Fibroblast of skin of scalp (primary cell): ENCODE measurements at regions not wholly inside any gene's neighbourhood (a gene's known extent, or its start where the extent isn't known, plus 50 kb on each side); places are given as distances from the start of the nearest gene placed in this dataset.
"Not testable (repeated sequence)": the region's sequence is repeated elsewhere in the genome, so short reads cannot be mapped to it uniquely, and the experiment has no call there.

Experiments
- DNase-seq: peaks from one replicate; pipeline ENCODE4 v3.0.0-alpha.2; 2013

DNA sequence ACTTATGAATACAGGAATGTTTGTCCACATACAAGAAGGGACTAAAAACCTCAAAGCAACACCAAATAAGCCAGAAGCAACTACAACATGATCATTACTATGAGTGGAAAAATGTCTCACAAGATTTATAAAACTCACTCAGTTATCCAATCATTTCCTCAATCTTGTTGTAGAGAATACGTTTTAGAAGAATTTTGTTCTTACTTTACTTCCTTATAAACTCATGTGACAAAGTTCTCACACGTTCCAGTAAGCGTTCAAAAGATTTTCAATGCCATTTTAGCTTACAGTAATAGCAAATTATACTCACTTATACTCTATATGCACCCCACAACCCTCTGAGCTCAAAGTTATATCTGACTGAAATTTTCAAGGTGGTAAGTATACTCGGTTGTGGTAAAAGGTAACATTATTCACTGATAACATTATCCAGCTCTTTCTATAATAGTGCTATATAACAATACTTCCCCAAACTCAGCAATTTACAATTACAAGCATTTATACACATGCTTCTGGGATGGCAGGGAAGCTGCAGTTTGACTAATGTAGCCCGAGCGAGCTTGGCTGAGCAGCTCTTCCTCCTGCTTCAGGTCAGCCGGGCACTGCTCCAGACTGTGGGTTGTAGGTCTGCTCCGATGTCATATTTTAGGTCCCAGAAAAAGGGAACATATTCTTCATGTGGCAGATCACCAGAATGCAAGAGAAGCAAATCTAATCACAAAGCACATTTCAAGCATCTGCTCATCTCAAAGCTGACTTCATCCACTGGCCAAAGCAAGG lies 226.3 kb downstream of the RCHY1 start:
- no peak for DNase-seq

DNA sequence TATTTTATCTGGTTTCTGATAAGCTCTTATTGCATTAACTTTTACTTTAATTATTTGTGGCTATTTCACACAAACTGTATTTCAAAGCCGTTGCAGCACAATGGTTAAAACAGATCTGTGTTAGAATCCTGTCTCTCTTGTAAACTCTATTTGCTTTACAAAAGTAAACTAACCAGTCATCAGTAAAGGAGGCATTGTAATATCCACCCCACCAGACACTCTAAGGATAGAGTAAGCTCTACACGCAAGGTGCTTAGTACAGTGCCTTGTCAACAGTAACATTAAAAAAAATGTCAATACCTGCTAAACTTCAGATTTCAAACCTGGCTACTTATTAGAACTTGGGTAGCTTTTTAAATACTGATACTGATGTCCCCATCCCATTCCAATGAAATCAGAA lies 228.4 kb downstream of the RCHY1 start:
- no peak for DNase-seq

DNA sequence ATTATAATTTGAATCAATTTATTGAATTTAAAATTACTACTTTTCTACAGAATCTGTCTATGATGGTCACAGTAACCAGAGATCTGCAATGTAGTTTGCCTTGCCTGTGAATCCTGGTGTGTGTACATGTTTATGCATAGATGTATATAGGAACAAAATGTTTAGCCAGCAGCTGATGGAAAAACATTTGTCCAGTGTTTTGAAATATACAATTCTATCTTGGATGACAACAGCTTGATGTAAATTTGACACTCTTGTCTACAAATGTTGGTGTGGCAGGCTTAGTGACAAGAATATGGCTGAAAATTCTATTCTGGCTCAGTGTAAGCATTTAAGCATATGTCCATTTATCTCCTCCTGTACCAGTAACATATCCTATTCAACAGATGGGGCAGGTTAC lies 229.4 kb downstream of the RCHY1 start:
- no peak for DNase-seq

DNA sequence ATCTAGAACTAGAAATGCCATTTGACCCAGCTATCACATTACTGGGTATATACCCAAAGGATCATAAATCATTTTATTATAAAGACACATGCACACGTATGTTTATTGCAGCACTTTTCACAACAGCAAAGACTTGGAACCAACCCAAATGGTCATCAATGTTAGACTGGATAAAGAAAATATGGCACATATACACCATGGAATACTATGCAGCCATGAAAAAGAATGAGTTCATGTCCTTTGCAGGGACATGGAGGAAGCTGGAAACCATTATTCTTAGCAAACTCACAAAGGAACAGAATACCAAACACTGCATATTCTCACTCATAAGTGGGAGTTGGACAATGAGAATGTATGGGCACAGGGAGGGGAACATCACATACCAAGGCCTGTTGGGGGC lies 233.7 kb downstream of the RCHY1 start:
- DNase-seq, result not testable (repeated sequence)

DNA sequence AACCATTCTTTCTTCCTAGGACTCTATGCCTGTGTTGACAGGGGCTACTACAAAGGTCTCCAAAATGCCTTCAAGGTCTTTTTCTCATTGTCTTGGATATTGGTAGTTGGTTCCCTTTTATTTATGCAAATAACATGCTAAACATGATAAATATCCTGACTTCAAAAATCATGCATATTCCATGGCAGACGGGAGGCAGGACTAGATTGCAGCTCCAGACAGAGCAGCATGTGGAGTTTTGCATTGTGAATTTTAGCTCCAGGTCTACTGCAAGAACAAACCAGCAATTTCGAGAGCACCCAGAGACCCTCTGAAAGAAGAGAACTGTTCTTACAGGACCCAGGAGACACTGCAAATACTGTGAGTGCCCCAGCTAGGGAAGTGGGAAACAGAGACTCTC lies 254.9 kb downstream of the RCHY1 start:
- no peak for DNase-seq

DNA sequence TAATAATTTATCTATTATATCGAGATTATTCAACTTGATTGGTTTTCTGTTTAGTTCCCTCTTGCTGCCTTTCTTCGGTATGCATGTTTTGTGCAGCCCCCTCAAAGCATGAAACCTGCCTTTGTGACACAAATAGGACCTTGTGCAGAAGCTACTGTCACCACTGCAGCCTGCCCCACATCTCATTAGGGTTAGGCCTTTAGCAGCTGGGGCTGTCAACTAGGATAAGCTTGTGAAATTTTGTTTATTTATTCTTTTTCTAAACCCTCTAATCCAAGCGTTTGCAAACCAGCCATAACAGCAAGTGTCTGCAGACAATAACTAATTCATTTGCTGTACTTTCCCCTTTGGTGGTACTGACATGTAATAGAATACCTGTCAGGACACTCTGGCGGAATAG lies 258.9 kb downstream of the RCHY1 start:
- no peak for DNase-seq

DNA sequence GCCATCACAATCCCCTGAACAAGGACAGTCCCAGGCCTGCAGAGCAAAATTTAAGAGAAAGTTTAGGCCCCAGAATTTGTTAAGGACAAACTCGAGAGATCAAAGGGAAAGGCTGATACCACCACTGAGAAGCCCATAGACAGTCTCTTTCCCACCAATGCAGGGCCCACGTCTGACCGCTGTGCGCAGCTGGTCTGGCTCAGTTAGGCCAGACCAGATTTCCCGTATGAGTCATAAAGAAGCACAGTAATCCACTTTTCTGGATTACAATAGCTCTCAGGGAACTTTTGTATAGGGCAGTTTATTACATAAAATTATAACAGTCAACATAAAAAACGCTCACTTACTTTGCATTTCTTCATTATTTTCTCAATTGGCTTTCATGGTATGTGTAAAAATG lies 259.5 kb downstream of the RCHY1 start:
- DNase-seq, result no peak

DNA sequence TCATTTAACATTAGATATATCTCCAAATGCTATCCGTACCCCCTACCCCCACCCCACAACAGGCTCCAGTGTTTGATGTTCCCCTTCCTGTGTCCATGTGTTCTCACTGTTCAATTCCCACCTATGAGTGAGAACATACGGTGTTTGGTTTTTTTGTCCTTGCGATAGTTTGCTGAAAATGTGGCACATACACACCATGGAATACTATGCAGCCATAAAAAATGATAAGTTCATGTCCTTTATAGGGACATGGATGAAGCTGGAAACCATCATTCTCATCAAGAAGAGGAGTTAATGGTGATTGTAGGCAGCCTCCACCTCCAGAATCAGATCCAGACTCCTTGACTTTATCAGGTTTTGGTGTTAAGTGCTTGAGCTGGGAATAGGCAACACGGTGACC lies 261.1 kb downstream of the RCHY1 start:
- not testable (repeated sequence) for DNase-seq

DNA sequence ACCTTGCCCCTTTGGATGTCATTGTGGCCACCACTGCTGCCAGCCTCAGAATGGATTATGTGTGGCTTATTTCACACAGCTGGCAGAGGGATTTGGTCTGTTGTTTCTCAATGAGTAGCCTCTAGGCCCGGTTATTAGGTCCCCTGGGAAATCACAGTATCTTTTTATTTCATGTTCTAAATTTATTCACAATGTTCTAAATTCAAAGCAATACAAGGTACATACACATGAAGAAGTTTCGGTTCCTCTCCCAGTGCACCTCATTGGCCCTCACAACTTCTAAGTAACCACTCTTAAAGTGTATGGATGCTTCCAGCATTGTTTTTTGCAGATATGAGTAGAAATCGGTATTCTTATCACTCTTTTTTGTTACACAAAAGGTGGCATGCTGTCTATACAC lies 262.7 kb downstream of the RCHY1 start:
- DNase-seq, result no peak

DNA sequence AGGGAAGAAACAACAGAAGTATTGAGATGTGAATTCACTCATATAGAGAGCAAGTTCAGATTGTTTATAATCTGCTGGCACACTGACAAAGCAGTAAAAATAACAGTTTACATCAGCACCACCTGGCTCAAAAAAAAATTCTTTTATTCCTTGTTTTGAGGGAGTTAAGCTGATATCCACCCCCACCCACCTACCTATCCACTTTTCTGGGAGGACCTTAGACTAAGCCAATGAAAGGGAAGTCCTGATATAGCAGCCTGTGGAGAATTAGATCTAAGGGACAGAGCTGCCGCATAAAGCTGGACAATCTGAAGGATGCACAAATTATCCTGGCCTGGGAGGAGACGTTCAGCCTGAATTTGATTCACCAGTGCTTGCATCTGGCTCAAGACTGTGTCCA lies 264.5 kb downstream of the RCHY1 start:
- DNase-seq, result no peak

DNA sequence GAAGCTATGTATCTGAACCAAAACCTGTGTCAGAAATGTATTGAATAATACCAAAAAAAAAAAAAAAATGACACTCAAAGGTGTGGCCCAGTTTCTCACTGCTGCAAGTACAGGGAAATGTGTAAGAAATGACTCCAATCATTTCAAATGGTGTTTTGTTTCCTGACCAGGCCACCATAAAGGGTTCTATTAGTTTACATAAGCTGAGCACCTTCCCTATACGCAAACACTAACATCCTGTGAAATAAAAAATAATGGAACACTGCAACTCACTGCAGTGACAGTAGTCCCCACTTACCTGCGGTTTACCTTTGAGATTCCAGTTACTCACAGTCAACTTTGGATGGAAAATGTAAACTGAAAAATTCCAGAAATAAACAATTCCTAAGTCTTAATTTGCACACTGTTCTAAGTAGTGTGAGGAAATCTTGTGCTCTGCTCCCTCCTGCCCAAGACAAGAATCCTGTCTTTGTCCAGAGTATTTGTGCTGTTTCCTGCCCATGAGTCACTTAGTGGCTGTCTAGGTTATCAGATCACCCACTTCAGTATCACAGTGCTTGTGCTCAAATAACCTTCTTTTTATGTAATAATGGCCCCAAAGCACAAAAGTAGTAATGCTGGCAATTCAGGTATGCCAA lies 265.3 kb downstream of the RCHY1 start:
- no peak for DNase-seq

DNA sequence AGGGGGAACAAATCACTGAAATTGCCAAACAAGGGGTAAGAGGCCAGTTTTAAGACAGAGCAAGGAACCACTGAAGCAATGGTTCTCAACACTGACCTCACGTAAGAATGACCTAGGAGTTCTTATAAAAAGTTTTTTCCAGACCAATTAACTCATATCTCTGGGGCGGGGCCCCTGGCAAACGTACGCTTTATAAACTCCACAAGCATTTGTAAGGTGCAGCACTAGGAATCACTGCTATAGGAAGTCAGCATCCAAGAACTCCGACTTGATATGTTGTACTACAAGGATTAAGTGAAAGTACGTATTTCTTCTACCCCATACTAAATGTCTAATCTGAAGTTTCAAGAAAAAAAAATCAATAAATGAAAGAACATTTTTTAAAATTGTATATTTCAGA lies 269.9 kb downstream of the RCHY1 start:
- DNase-seq, result no peak

DNA sequence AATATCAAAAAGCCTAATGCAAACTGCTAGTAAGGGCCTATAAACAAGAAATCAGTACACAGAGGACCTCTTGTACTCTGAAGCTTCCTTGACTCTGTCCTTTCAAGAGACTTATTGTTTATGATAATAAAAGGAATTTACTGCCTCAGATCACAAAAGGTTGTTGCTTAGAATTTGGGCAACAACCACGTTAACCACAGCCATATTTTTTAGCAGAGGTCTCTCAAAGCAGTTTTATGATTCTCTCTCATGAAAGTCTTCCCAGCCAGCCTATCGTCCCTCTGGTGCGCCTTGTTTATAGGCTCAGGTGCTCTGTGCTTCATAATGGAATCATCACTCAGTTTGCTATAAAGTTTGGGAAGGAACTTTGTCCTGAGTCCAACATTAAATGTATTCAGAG lies 270.6 kb downstream of the RCHY1 start:
- DNase-seq, result no peak

DNA sequence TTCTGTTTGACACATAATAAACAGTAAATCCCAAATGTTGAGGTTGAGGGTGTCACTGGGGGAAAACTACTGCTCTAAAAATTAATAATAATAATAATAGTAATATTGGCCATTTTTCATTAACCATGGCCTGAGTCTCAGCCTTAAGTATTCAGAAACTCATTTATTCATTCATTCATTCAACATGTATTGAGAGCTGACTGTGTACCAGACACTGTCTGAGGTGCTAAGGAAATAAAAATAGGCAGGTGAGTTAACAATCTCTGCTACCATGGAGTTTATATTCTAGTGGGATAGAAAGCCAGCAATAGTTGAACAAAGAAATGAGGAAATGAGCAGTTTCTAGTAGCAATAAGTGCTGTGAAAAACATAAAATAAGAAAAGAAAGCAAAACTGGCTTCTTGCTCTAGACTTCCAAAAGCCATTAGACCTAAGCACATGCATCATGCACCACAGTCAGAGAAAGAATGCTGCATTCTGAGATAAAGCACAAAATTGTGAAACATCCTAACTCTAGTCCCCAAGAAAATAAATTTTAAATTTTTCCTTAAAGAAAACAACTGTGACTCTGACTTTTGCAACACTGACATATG lies 278.7 kb downstream of the RCHY1 start:
- no peak for DNase-seq

DNA sequence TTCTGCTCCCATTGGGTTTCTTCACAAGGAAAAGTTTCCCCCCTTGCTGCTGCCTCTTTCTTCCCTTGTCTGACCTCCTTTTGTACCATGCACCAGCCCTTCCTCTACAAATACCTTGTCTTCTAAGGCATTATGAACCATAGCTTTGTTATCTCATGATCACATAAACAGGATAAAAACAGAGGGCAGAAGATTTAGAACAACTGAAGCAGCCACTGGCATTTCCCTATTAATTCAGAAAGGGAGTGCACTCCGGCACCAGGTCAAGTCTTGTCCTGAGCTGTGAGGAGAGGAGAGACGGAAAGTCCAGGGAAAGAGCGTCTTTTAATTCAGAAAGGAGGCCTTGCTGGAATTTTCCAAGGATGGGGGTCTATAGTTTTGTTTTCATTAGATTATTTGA lies 281.7 kb downstream of the RCHY1 start:
- no peak for DNase-seq

DNA sequence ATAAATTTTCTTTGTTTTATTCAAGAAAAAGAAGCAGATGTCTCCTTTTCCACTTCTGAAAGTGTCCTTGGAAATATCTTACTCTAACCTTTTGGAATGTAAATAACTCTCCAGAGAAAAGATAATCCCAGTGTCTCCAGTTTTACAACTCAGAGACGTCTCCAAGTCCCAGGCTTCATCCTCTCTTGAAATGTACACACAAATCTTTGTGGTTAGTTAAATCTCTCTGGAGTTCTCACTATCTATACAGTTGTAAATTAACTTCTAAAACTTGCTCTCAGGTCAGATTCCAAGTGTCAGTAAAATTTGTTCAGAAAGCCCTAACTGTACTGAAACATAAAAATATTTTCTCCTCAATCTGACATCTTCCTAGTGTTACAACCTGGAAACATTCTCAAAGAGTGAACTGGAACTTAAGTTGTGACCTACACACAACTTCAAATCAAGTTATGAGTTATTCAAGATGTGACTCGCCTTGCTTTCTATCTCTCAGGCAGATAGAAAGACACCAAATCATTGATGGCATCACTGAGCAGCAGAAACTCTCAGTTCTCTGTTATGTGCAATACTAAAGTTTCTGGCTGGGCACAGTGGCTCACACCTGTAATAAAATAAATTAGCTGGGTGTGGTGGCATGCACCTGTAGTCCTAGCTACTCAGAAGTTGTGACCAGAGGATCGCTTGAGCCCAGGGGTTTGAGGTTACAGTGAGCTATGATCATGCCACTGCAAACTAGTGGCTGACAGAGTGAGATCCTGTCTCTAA lies 284.2 kb downstream of the RCHY1 start:
- no peak for DNase-seq

DNA sequence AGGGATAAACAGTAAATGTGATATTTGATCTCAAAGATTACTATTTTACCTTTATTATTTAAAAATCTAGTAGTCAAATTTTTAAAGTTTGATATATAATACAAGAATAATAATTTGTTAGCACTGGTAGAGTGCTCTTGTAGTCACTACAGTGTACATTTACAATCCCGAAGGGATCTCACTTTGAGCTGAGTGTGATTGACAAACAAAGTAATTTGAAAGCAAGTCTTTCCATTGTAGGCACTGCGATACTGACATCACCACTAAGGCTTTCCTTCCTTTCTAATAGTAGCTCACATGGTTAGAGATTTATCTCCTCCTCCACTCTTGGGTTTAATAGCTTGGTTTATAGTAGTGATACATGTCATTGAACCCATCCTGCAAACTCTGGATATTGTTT lies 280.6 kb downstream of the PARM1 start:
- no peak for DNase-seq

DNA sequence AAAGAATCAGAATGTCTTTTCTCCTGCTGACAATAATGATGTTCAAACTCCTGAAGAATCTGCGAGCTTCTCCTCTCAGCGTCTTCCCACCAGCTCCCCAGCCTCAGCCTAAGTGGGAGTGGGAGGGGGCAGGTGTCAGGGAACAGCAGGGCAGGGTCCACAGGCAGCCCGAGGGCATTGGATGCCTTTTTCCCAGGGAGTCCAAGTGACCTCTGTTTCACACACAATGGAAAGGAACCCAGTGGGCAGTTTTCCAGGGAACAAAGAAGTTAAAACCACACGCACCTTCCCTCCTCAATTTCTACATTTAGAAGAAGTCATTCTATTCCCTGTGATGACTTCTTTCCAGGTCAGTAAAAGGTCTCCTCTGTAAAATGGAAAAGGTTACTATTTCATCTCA lies 278.5 kb downstream of the PARM1 start:
- no peak for DNase-seq

DNA sequence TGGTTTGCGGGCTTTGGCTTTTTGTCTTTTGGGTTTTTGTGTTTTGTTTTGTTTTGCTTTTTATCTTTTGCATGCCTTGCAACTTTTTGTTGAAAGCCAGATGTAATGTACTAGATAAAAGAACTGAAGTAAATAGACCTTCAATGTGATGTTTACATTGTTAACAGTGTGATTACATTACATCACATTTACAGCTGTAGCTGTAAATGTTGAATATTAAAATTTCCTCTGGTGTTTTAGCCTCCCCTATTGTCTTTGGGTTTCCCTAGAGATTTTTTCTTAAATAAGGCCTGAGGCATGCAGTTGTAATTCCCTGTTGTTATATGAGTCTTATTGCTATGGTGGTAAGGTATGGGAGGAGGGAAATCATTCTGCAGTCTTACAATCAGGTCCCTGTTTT lies 275.0 kb downstream of the PARM1 start:
- no peak for DNase-seq

DNA sequence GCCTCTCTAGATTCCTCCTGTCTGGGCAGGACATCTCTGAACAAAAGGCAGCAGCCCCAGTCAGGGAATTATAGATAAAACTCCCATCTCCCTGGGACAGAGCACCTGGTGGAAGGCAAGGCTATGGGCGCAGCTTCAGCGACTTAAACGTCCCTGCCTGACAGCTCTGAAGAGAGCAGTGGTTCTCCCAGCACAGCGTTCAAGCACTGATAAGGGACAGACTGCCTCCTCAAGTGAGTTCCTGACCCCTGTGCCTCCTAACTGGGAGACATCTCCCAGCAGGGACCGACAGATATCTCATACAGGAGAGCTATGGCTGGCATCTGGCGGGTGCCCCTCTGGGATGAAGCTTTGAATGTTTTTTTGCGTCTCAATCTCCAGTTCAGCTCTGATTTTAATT lies 262.2 kb downstream of the PARM1 start:
- DNase-seq, result no peak

DNA sequence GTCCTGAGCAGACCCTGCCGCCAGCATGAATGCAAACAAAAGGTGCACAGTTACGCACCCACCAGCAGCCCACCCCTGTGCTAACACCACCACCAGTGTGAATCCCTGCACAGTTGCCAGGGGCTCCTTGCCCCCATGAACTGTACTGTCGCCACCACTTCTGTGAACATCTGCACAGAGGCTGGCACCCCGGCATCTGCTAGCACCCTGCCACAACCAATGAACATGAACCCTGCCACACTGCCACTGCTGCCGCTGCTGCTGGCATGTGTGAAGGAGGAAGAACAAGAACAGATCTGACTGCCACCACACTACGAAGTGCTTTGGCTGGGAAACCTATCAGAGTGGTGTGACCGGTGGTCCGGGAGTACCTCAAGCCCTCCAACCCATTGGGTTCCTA lies 261.3 kb downstream of the PARM1 start:
- DNase-seq, result no peak

DNA sequence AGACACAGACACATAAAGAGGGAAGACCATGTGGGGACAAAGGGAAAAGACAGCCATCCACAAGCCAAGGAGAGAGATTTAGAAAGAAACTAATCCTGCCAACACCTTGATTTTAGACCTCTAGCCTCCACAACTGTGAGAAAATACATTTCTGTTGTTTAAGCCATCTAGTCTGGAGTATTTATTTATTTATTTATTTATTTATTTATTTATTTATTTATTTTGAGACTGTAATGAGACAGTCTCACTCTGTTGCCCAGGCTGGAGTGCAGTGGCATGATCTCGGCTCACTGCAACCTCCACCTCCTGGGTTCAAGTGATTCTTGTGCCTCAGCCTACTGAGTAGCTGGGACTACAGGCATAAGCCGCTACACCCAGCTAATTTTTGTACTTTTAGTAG lies 259.3 kb downstream of the PARM1 start:
- DNase-seq, result not testable (repeated sequence)

DNA sequence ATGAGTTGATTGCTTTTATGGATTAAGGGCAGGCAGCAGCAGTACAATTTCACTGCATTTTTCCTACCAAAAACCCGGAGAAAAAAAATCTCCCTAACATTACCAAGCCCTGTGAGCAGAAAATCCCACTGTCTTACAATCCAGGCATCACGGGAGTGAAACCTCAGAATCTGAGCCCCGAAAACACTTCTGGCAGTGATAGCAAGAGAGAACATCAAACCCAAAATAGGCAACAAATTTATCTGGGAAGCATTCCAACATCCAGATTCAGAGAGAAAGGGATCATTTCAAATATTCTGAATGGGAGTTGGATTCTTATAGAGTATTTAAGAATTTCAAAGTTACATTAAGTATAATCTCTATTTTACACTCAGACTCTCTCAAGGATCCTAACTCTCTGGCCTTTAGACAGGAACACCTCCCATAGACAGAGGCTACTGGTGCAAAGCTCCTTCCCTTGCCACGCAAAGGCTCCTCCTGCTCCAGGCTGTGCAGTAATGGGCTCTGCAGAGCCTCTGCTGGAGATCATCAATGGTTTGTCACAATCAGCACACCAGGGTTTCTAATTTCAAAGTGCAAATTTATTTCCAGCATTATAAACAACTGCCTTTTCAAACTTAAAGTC lies 256.9 kb downstream of the PARM1 start:
- no peak for DNase-seq
